NCI-H2171 treated with DMSO at 0.1 percent for 48 hours (cell line): ENCODE measurements at regions not wholly inside any gene's neighbourhood (a gene's known extent, or its start where the extent isn't known, plus 50 kb on each side); places are given as distances from the start of the nearest gene placed in this dataset.
A peak's percentile ranks its signal among the peaks of the same experiment; 100 is the strongest.
"Not testable (repeated sequence)": the region's sequence is repeated elsewhere in the genome, so short reads cannot be mapped to it uniquely, and the experiment has no call there.

ENCODE experiments used
- DNase-seq: peaks from one replicate; lab custom pipeline; 2025; lab: John Stamatoyannopoulos, UW

DNA sequence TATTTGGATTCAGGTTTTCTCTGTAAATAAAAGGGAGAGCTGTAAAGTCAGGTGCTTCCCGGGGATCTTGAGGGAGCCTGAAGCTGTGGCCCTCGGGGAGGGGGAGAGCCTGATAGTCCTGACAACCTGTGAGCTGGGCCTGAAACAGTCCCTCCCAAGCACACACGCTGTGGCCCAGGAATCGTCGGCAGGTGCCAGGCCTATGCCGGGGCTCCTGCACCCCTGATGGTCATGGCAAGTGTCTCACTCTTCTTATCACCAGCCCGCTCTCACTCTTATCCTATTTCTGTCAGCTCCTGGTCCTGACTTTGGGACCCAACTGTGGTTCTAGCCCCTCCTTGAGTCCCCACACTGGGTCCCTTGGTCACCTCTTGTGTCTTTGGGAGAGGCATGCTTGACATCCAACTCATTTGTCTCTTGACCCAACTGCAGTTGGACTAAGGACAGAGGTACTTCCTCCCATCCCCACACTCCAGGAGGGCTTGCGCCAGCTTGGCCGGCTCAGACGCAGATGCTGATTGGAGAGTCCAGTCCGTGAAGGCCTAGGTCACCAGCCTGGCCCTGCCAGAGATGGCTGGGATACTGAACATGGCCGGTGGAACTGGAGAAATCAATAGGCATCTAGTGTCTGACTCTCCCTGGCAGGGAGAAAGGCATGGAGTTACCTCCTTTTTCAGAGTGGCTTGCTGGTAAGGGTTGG is 170.5 kb upstream of the WSCD1 start:
- DNase-seq: no peak

DNA sequence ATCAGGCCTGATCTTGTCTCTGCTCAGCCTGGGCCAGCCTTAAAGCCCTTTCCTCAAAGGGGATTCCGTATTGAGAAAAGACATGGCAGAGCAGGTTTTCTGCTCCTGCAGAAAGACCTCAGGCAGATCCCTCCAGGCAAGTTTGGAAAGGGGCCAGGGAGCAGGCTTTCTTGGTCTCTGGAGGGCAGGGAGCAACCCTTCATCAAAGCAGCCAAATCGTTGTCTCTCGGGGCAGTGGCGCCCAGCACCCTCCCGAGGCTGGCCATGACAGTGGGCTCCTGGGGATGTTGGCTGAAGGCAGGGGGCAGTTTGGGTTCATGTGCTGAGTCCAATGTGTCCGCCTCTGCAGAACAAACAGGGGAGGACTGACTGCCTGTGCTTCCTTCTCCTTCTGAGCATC is 168.4 kb upstream of the WSCD1 start:
- no peak for DNase-seq

DNA sequence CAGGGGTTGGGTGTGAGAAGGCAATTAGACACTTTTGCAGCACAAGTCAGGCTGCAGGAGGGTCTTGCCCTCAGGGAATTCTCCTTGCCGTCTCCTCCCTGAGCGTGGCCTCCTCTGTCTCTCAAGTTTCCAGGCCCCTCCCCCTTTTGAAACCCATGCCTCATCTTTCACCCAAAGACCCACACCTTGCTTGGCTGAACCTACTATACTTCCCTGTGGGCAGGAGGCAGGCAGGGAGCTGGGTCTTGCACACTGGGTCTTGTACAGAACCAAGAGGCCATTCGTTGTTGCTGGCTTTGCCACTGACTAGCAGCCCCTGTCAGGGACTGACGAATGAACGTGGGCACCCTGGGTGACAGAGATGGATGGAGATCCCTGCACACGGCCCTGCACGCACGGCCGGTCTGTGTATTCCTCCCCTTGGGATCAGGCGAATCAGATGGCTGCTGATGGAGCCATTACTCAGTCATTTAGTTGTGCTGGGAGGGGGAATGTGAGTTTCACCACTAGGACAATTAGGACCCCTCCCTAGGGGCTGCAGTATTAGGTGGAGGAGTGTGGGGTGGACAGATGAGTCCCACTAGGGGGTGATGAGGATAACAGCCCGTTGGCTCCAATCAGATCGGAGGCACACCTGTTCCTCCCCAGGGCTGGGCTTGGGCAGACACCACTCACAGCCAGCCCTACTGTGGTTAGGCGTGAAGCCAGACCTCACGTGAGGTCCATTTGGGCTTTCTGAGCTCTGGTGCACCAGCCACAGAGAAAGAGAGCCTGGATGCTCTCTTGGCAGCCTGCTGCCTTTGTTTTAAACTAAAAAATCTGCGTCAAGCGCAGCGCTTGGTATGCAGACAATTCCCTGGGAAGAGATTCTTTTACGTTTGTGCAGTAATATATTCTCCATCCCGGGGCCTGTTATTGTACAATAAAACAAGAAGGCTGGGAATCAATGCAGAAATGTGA is 167.7 kb upstream of the WSCD1 start:
- DNase-seq: peak; percentile 52

DNA sequence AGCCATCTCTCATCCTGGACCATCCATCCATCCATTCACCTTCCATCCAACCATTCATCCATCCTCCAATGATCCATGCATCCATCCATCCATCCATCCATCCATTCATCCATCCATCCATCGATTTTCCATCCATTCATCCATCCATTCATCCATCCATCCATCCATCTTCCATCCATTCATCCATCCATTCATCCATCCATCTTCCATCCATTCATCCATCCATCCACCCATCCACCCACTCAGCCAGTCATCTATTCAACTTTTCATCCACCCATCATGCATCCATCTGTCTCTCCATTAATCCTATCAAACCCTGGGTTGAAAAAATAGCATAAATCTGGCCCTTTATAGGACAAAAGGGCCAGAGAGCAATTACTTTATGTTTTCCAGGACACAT is 158.3 kb upstream of the WSCD1 start:
- no peak for DNase-seq

DNA sequence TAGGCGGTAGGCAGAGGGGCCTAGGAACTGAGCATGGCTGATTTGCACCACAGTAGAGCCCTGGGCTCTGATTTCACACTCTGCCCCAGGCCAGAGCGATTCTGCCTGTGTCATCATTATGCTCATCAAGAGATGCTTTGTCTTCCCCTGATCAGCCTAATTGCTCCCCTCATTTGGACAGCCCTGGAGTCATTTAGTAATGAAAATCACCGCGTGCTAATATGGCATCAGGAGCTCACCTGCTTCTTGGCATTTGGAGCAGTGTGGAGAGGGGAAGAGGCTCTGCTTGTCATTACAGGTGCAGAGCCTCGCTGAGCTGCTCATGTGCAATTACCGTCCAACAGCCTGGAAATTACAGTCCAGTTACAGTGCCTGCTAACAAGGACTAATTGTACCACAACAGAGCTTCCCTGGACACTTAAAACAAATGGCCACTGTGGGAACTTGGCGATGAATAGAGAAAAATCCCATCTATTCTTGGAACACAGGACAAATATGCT is 157.1 kb upstream of the WSCD1 start:
- DNase-seq: no peak

DNA sequence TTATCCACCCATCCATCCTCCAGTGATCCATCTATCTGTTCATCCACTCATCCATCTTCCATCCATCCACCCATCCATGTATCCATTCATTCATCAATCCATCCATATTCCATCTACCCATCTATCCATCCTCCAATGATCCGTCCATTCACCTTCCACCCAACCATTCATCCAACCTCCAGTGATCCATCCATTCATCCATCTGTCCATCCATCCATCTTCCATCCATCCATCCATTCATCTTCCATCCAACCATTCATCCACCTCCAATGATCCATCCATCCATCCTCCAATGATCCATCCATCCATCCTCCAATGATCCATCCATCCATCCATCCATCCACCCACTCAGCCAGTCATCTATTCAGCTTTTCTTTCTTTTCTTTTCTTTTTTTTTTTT is 156.5 kb upstream of the WSCD1 start:
- no peak for DNase-seq

DNA sequence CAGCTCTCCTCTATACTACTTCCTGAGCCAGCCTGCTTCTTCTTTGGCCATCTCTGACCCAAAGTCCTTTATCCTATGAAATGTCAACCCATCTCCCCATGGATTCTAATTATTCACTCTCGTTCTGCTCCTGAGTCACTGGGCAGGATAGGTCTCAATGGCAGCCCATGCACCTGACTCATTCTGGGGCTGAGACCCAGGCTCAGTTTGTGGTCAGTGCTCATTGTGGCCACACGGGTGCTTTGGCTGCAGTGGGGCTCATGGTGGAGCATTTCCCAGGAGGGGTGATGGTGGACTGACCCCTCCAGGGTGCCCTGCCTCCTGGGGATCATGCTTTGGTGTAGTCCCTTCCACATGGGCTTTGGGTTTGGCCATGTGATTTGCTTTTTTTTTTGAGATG is 154.8 kb upstream of the WSCD1 start:
- DNase-seq: no peak

DNA sequence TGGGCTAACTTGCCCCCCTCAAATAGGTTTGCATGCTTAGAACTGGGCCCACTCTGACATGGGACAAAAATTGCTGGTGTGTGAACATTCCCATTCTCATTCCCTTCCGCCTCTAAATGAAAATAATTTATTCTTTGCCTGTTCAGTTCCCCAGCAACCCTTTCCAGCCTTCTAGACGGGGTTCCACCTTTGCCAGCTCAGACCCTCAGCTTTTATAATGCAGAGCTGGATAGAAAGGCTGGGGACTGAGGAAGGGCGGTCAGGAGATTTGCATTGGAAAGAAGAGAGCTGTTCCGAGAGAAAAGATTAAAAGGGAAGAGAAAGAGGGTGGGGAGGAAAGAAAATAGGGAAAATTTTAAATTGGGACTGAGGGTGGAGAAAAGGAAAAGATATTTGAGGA is 151.1 kb upstream of the WSCD1 start:
- no peak for DNase-seq

DNA sequence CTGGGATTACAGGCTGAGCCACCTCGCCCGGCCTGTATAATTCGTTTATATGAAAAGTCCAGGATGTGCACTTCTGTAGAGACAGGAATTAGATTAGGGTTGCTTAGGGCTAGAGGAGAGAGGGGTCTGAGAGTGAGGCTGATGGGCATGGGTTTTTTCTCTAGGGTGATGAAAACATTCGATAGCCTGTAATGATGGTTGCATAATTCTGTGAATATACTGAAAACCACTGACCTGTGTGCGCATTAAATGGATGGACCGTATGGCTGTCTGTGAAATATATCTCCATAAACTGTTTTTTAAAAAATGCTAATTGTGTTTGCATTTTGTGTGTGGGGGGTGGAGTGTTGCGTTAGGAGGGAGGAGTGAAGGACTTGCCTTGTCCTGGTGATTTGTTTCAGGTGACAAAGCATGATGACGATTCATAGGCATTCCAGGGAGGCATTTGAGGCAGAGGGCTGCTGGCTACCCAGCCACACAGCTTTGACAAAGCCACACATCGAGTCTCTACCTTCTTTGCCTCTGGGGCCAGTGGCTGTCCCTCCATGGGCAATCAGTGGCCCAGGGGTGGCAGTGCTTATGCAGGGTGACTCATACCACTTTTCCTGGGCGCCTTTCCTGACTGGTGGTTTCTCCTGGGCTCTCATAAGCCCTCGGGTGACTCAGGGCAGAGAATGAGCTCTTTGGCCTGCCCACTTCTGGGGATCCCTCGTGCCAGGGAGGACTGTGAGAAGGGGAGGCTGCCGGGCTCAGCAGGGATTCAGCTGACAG is 148.5 kb upstream of the WSCD1 start:
- no peak for DNase-seq

DNA sequence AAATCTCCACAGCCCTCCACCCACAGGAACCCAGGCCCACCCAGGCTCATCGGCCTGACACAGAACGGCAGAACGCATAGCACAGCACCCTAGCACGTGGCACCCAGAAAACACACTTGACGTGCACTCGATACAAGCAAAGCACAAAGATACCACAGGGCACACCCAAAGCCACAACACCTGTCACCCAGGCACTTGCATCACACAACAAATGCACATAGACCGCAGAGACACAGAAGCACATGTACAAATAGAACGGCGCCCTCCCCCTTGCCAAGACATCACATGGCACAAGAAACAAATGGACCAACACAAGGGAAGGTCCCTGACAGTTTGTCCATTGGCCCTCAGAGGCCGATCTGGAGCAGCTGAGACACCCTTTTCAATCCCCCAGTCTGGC is 147.7 kb upstream of the WSCD1 start:
- DNase-seq: no peak

DNA sequence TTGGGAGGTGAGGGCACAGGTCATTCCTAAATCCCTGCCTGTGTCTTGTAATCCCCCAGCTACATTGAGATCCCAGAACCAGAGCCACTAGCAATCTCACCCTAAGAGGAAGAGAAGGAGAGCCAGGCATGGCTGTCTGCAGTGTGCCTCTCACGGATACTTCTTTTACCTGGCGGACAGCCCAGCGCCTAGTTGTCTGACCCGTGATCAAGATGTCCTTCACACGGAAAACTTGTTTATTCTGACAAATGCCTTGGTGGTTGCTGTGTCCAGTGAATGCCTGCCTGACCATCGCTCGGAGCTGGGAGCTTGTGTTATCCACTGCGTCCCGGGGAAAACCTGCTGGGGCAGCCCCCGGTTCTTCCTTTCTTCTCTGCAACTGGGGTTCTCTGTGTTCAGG is 140.5 kb upstream of the WSCD1 start:
- no peak for DNase-seq

DNA sequence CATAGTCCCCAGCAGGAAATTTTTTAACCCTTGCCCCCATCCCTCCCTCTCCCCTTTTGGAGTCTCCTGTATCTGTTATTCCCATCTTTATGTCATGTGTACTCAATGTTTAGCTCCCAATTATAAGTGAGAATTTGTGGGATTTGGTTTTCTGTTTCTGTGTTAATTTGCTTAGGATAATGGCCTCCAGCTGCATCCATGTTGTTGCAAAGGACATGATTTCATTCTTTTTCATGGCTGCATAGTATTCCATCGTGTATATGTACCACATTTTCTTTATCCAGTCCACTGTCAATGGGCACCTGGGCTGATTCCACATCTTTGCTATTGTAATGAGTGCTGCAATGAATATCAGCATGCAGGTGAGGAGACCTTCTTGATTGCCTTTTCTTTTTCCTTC is 139.6 kb upstream of the WSCD1 start:
- not testable (repeated sequence) for DNase-seq

DNA sequence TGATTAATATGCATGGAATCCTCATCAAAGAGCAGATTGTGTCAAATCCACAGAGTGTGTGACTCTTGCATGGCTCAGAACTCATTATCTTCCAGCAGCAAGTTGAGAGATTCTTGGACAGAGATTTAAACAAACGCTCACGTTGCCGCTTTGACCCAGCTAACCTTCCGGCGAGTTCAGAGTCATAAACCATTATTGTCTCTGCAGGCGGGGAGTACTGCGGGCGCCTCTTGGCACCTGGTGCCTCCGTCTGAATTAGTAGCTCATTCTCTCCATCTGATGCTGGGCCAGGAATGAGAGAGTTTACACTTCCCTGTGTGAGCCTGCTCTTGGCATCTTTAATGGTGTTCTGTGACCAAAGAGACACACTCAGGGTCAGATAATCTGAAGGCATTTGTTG is 138.6 kb upstream of the WSCD1 start:
- DNase-seq: no peak

DNA sequence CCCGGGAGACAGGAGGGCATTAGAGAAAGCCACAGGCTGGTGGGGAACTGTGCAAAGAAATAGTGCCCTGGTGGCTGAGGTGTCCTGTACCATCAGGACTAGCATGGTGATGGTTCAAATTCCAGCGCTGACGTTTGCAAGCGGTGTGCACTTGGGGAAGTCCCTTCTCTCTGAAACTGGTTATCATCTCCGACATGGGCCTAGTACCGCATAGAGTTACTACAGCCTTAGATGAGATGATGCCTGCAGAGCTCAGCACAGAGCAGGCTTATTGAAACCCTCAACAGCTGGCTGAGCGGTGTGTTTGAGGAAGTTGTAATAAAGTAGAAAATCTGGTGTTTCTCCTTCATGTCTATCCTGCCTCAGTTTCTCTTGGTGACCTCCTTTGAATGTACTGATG is 136.7 kb upstream of the WSCD1 start:
- DNase-seq: no peak

DNA sequence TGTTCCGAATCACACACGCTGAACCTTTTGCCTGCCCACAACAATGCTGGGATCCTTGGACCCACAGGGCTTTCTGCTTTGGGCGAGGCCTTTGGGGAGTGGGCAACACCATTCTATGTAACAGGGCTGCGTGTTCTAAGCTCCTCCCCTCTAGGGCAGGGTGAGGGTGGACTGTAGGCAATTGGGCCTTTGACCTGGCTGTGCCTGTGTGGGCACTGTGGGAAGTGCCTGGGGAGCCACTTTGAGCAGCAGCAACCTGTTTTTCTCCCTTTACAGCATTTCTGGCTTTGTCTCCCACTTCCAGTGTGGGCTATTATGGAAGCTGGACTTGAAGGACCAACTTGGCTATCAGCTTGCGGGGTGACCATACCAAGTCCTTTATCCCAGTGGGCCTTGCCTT is 128.9 kb upstream of the WSCD1 start:
- no peak for DNase-seq

DNA sequence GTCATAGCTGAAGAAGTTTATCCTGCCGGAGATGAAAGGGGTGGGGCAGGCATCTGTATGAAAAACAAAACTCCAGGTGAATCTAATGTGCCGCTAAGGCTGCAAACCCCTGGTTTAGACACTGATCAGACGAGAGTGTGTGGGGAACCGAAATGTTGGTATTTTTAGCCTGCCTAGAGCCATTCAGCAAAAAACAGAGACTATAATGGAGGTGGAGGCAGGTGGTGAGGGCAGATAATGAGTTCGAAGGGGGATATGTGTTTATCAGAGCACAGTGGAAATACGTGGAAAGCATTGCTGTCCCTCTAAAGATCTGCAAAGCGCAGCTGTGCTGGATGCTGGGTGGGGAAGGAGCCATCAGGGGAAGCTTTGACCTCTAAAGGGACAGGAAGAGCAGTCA is 127.5 kb upstream of the WSCD1 start:
- no peak for DNase-seq

DNA sequence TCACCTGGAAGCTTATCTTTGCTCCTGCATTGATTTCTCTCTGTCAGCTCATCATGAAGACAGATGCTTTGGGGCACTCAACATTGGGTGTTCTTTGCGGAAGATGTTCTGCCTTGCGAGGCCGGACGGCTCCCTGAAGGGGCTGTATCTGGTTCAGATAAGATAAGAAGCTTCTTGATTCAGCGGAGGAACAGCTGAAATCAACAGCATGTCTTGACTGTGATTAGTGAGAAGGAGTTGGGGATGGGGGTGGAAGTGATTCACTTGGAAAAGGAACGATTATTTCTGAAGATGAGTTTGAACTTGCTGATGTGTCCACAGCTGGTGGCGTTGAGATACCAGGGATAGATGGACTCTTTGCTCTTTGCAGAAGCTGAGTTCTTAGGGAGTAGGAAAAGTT is 126.9 kb upstream of the WSCD1 start:
- DNase-seq: no peak

DNA sequence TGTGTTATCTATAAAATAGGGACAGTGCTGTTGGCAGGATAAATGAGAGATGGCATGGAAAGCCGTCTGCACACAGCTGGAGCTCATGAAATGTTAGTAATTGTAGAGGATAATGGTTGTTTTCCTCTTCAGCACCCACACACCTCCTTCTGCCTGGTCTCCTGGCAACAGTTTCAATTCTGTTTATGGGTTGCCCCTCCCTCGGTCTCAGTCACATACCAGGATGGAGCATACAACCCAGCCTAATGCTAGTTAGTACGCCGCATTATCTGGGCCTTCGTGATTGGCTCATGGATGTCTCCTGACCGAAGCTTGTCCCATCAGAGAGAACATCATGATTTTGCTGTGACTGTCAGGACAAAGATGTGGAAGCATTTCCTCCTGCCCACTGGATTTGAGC is 126.2 kb upstream of the WSCD1 start:
- DNase-seq: no peak

DNA sequence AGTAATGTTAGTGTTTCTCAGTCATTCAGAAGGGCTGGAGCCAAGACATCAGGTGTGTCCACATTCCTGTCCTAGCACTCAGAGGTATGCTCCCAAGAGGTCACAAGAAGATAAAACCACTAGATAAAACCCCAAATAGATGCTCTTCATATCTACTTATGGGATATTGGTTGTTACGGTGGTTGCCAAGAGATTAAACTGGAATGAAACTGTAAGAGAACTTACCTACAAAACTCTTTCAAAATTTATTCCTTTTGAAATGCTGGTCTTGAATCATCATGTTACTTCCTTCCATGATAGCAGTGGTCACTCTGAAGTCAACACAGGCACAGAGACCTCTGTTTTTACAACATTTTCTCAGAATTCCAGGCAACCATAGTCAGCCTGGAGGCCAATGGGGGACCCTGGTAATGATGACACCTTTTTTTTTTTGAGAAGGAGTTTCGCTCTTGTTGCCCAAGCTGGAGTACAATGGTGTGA is 122.4 kb upstream of the WSCD1 start:
- no peak for DNase-seq

DNA sequence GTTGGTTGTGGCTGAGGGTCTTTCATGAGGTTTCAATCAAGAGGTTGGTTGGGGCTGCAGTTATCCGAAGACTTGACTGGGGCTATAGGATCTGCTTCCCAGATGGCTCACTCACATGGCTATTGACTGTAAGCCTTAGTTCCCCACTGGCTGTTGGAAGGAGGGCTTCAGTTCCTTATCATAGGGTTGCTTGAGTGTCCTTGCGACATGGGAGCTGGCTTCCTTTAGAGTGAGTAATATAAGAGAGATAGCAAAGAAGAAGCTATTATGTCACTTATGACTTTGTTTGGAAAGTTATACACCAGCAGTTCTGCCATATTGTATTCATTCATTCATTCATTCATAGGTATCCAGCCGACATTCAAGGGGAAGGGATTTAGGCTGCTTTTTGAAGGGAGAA is 121.4 kb upstream of the WSCD1 start:
- DNase-seq: no peak

DNA sequence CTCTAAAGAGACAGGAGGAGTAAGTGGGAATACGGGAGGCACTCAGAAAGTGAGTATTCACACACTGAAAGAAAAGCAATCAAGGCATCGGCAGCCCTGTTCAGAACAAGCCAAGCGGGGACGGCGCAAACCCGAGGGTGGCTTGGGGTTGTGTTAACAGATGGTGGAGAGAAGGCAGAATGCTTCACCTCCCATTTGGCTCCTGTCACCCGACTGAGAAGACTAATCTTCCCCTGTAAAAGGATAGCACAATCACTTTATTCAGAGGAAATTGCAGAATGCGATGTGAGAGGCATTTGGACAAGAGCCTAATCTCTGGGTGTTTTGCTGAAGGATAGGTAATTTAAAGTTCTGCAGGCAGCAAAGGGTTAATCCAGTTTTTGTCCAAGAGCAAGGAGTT is 119.3 kb upstream of the WSCD1 start:
- DNase-seq: peak; percentile 53

DNA sequence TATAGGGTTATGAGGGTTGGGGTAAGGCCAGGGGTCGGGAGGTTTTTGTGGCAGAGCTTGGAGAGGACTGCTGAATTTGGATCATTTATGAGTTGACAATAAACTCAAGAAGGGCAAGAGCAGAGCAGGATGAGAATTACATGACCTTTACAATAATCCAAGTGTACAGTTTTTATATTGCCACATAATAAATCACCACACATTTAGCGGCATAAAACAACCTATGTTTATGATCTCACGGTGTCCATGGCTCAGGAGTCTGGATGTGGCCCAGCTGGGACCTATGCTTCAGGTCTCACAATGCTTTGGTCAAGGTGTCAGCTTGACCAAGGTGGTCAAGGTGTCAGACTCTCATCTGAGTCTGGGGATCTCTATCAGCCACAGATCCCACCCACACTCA is 118.3 kb upstream of the WSCD1 start:
- DNase-seq: no peak
